Tibial artery (tissue), 4 donors: ENCODE measurements at regions not wholly inside any gene's neighbourhood (a gene's known extent, or its start where the extent isn't known, plus 50 kb on each side); places are given as distances from the start of the nearest gene placed in this dataset.
"Not testable (repeated sequence)": the region's sequence is repeated elsewhere in the genome, so short reads cannot be mapped to it uniquely, and the experiment has no call there.

ENCODE experiments used
- DNase-seq, 2 donors: peaks; one replicate each; pipeline ENCODE4 v3.0.0-alpha.2; 2019
- H3K27ac ChIP-seq, 2 donors: fragments of 200-600 bp; sonication (generic) in 1 of 2; 1 replicate in 1 of 2; 2 replicates in 1 of 2; pipeline ENCODE4 v1.5.1; 2018 to 2019; ENCODE audit warnings: mild to moderate bottlenecking in 1 of 2
- H3K27me3 ChIP-seq, 2 donors: fragments of 200-600 bp; sonication (generic) in 1 of 2; one replicate each; pipeline versions ENCODE4 v1.5.1 to v1.6.0; 2016 to 2019
- H3K36me3 ChIP-seq, 3 donors: fragments of 200-600 bp; sonication (generic) in 2 of 3; one replicate each; pipeline ENCODE4 v1.5.1; 2016 to 2019; ENCODE audit warnings: mild to moderate bottlenecking in 2 of 3
- H3K4me1 ChIP-seq, 4 donors: fragments of 200-600 bp; sonication (generic) in 2 of 4; 1 replicate in 3 of 4; 2 replicates in 1 of 4; pipeline ENCODE4 v1.5.1; 2016 to 2019
- H3K4me3 ChIP-seq, 2 donors: fragments of 200-600 bp; sonication (generic) in 1 of 2; 1 replicate in 1 of 2; 2 replicates in 1 of 2; pipeline ENCODE4 v1.5.1; 2018 to 2019; ENCODE audit warnings: mild to moderate bottlenecking in 2 of 2
- H3K9me3 ChIP-seq, 3 donors: fragments of 200-600 bp; sonication (generic) in 1 of 3; one replicate each; pipeline ENCODE4 v1.5.1; 2016 to 2019
- intact Hi-C: fragments of 100-400 bp; cut with DNase I; formaldehyde crosslinking; loops from one replicate; pipeline ENCODE4 v1.15.0; 2023; ENCODE audit warnings: low total_unique reads
- TF ChIP-seq, protein P1 (sequence below), 2 experiments: fragments of 200-600 bp in 1 of 2; fragments of 450-650 bp in 1 of 2; IDR thresholded peaks; one replicate each; pipeline ENCODE4 v1.5.1; 2017 to 2019; ENCODE audit warnings: antibody characterized with exemption in 2 of 2, mild to moderate bottlenecking in 1 of 2, moderate library complexity in 1 of 2

DNA sequence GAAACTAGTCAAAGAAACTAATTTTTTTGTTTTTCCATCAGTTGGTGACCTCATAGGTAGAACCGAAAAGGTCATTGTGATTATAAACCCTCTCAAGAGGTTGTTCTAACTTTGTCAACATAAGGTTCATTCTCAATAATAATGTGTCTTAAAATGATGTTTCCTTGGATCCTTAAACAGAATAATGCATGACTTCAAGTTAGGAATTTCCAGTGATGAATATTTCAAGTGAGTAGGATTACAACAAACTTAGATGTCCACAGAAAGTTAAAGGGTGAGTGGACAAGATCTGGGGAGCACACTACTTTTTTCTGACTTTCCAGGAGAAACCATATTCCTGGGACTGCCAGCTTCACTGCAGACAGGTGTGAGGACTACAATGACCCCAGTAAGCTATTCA, 239.0 kb upstream of the PTGER4 start:
- TF ChIP-seq, protein P1, sequence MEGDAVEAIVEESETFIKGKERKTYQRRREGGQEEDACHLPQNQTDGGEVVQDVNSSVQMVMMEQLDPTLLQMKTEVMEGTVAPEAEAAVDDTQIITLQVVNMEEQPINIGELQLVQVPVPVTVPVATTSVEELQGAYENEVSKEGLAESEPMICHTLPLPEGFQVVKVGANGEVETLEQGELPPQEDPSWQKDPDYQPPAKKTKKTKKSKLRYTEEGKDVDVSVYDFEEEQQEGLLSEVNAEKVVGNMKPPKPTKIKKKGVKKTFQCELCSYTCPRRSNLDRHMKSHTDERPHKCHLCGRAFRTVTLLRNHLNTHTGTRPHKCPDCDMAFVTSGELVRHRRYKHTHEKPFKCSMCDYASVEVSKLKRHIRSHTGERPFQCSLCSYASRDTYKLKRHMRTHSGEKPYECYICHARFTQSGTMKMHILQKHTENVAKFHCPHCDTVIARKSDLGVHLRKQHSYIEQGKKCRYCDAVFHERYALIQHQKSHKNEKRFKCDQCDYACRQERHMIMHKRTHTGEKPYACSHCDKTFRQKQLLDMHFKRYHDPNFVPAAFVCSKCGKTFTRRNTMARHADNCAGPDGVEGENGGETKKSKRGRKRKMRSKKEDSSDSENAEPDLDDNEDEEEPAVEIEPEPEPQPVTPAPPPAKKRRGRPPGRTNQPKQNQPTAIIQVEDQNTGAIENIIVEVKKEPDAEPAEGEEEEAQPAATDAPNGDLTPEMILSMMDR (IDR thresholded peaks at IDR 0.05): no peak
- Histone ChIP-seq H3K9me3 (no peaks in the 10 kb centered on the region), H3K27ac (no peak overlapping the region), H3K4me1 (no peaks in the 10 kb centered on the region), H3K4me3 (no peak overlapping the region), H3K27me3 (no peaks in the 10 kb centered on the region), H3K36me3 (no peaks in the 10 kb centered on the region)
- intact Hi-C loops: no loop called here
- DNase-seq: no peak

DNA sequence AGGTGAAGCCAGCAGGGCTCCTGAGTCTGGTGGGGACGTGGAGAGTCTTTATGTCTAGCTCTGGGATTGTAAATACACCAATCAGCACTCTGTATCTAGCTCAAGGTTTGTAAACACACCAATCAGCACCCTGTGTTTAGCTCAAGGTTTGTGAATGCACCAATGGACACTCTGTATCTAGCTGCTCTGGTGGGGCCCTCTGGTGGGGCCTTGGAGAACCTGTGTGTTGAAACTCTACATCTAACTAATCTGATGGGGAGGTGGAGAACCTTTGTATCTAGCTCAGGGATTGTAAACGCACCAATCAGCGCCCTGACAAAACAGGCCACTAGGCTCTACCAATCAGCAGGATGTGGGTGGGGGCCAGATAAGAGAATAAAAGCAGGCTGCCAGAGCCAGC, 240.6 kb upstream of the PTGER4 start:
- H3K27ac ChIP-seq, H3K4me1 ChIP-seq, H3K4me3 ChIP-seq, H3K27me3 ChIP-seq, intact Hi-C loops, H3K9me3 ChIP-seq, H3K36me3 ChIP-seq, DNase-seq: not testable (repeated sequence)

DNA sequence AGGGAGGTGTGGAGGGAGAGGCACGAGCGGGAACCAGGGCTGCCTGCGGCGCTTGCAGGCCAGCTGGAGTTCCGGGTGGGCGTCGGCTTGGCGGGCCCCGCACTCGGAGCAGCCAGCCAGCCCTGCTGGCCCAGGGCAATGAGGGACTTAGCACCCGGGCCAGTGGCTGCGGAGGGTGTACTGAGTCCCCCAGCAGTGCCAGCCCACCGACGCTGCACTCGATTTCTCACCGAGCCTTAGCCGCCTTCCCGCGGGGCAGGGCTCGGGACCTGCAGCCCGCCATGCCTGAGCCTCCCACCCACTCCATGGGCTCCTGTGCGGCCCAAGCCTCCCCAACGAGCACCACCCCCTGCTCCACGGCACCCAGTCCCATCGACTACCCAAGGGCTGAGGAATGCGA, 241.1 kb upstream of the PTGER4 start:
- intact Hi-C loops, H3K27ac ChIP-seq, H3K4me1 ChIP-seq, H3K9me3 ChIP-seq, H3K27me3 ChIP-seq, DNase-seq, H3K36me3 ChIP-seq, H3K4me3 ChIP-seq: not testable (repeated sequence)

DNA sequence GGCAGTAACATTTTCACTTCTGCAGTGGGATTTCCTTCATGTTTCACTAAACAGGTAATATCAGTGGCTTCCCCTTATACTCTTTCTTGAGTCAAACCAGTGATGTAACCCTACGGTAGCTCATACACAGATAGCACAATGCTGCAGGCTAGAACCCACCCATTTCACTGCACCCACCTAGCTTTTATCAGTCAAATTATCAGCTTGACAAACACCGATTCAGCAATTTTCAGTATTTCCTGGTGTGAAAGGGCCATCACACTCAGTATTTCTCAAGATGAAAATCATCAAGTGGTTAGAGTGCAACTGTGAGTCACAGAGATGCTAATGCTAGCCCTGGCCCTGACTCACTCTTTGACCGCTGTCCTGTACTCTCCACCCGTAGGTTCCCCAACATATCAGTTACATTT, 242.3 kb upstream of the PTGER4 start:
- Histone ChIP-seq H3K4me3 (no peak overlapping the region), H3K27me3 (no peaks in the 10 kb centered on the region), H3K27ac (no peak overlapping the region), H3K36me3 (no peaks in the 10 kb centered on the region), H3K9me3 (no peaks in the 10 kb centered on the region), H3K4me1 (no peaks in the 10 kb centered on the region)
- TF ChIP-seq, protein P1 (IDR thresholded peaks at IDR 0.05): no peak
- DNase-seq: no peak
- intact Hi-C loops: no loop called here

DNA sequence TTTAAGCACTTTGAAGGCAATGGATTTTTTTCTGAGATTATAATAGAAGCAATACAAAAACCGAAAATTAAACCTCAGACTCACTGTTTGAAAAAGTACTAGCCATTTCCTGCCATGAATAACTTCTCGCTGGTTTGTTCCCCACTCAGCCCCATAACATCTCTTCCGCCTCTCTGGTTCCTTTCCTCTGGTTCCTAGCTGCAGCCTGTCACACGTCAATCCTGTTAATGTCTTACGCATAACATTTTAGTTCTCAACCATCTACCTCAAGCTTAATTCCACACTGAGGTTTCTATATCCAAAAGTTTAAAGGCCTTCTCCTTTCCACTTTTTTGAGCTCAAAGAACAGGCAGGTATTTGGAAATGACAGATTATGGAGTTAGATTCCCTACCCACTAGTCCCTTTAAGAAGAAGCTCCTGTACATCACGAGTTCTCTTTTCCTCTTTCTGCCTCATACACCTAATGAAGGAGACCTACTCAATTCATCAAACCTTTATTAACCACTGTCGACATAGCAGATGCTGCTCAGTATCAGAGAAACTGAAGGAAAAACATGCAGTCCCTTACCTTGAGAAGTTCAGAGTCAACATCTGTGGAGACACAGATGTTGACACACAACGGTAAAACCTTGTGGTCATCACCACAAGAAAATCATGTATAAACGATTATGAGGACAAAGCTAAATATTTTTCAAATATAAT, 243.0 kb upstream of the PTGER4 start:
- Histone ChIP-seq H3K27me3 (no peaks in the 10 kb centered on the region), H3K36me3 (no peaks in the 10 kb centered on the region), H3K4me1 (no peaks in the 10 kb centered on the region), H3K4me3 (no peak overlapping the region), H3K9me3 (no peaks in the 10 kb centered on the region), H3K27ac (no peak overlapping the region)
- no peak for DNase-seq
- intact Hi-C loops: no loop called here
- TF ChIP-seq, protein P1 (IDR thresholded peaks at IDR 0.05): no peak

DNA sequence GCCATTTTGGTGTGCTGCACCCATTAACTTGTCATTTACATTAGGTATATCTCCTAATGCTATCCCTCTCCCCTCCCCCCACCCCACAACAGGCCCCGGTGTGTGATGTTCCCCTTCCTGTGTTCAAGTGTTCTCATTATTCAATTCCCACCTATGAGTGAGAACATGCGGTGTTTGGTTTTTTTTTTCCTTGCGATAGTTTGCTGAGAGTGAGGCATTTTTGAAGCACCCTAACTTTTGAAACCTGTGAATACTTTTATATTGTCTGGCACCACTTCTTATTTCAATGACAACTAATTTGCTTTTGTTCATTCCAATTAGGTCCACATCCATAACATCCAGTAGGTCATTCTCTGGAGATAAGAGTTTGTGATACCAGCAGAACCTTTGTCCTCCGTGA, 244.0 kb upstream of the PTGER4 start:
- H3K27ac ChIP-seq, intact Hi-C loops: not testable (repeated sequence)

DNA sequence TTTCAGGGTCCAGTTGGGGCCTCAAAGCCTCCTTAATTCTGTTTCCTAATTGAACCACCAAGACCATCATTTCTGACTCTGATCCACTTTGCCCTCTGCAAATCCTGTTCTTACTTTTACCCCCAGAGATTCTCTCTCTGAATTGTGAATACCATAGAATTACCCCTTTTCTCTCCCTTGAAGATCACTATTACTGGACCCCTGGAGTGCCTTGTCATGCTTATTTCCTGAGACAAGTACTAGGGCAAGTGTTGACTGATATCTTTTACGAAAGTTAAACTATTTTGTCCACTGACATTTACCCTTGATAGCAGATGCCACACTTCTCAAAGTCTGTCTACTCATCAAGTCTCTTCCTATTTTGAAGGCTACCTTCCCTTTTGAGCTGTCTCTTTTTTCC, 246.9 kb upstream of the PTGER4 start:
- no peak for DNase-seq
- Histone ChIP-seq H3K4me3 (no peak overlapping the region), H3K36me3 (no peaks in the 10 kb centered on the region), H3K27ac (no peak overlapping the region), H3K9me3 (no peaks in the 10 kb centered on the region), H3K4me1 (no peaks in the 10 kb centered on the region), H3K27me3 (no peaks in the 10 kb centered on the region)
- intact Hi-C loops: no loop called here
- TF ChIP-seq, protein P1 (IDR thresholded peaks at IDR 0.05): no peak

More for the DNA sequence above, 244.0 kb upstream of the PTGER4 start:
- H3K9me3 ChIP-seq, DNase-seq, H3K4me3 ChIP-seq, H3K36me3 ChIP-seq, H3K27me3 ChIP-seq, H3K4me1 ChIP-seq: not testable (repeated sequence)
